Dermis blood vessel endothelial cell (primary cell): ENCODE measurements at regions not wholly inside any gene's neighbourhood (a gene's known extent, or its start where the extent isn't known, plus 50 kb on each side); places are given as distances from the start of the nearest gene placed in this dataset.

ENCODE experiments used
- DNase-seq: peaks from one replicate; pipeline ENCODE4 v3.0.0; 2010

DNA sequence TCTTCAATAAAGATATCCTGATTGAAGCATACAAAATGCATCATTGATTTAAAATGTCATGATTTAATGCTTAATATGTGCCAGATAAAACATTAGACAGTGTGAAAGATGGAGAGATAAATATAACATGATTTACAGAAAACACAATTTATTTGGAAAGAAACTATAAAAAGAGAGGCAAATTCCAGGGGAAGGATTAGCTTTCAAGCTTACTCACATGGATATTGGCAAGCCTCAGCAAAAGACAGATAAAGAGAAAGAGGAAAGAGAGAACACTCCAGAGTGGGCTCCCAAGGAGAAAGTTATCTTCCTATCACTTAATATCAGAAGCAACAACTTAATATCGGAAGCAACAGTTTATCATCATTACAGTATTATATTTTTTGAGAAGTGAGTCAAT lies 1036.5 kb downstream of the SQOR start:
- DNase-seq: no peak

DNA sequence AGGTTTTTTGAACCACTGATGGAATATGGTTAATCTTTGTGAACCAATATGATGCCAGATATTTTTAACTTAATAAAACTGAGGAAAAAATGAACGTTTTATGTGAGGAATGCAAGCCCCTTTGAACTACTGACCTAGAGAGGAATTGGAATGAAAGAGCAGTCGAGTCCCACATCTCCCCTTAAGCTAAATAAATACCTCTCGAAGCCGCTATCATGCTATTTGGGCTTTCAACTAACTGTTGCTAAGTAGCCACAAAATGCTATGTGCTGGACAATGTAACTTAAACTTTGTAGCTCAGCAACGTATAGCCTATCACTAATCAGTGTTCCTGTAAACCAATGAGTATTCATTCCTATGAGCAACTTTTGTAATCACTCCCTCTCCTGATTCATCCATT lies 1037.2 kb downstream of the SQOR start:
- DNase-seq: no peak

DNA sequence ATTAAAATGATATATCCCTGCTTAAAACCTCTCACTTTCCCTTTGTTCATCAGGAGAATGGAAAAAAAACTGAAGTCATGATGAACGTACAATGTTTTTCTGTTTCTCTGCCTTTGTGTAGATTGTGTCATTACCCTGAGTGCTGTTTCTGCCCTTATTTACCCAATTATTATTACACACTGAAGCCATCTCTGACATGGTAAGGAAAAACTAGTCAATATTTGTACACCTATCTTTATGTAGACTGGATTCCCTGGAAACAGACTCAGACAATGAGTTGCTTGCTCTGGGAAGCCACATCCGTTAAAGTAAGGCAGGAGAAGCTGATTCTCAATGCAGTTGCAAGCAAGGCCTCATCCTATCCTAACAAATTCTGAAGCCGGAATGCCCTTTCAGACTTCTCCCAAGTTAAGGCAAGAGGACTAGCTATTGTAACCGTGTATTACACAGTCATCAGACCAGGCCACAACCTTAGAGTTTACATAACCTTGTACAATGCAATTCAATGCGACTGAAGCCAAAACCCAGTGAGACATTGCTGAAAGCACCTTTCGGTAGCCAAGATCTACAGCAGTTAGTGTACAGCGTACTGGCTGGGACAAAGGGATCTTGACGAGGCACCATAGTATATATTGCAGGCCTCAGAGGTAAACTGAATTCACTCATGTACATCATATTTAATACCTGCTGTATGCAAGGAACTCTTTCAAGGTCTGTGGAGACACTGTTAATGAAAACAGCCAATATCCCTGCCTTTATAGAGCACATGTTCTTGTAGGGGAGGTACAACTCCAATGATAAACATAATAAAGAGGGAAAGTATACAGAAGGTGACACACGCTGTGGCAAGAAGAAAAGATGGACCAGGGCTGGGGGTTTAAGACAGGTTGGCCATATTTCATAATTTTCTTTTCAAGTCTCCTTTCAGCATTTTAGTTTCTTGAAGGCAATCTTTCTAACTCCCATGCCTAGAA lies 1040.8 kb upstream of the SEMA6D start:
- DNase-seq: no peak

- no peak for DNase-seq
These were observed 1039.8 kb upstream of the SEMA6D start for GRCh38 chr15:46677491-46677890.

DNA sequence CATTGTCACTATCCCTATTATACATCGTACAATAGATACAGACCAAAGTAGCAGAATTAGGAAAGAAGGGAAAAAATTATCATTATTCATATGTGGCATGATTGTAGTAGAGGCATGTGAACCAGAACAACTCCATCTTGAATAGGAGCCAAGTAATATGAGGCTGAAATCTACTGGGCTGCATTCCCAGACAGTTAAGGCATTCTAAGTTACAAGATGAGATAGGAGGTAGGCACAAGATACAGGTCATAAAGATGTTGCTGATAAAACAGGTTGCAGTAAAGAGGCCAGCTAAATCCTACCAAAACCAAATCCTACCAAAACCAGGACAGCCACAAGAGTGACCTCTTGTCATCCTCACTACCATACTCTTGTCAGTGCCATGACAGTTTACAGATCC lies 1035.4 kb upstream of the SEMA6D start:
- DNase-seq: no peak

DNA sequence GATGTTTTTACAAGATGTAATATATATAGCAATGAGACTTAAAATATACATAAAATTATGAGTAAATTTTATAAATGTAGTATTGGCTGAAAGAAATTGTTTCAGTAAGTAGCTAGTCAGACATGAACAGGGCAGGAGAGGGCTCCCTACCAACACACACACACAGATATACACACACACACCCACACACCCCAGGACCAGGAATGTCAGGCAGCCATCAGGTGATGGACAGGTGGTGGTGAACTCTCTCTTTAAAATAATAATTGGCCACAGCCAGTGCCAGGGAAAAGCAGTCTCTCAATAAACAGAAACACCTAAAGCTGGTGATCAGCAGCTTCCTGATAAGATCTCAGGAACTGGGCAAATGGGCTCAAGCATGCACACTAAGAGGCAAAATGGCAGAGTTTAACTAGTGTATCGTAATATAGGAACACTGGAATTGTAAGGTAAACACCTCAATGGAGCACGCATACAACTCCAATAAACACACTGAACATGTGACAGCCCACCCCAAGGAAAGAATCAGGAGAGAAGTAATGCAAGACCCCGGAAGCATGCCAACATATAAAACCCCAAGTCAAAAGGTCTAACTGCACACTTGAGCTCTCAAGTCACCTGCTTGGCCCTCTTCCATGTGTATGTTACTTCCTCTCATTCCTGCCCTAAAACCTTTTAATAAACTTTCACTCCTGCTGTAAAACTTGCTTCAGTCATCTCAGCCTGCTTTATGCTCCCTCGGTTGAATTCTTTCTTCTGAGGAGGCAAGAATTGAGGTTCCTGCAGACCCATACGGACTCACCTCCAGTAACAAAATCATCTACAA lies 1034.1 kb upstream of the SEMA6D start:
- no peak for DNase-seq

DNA sequence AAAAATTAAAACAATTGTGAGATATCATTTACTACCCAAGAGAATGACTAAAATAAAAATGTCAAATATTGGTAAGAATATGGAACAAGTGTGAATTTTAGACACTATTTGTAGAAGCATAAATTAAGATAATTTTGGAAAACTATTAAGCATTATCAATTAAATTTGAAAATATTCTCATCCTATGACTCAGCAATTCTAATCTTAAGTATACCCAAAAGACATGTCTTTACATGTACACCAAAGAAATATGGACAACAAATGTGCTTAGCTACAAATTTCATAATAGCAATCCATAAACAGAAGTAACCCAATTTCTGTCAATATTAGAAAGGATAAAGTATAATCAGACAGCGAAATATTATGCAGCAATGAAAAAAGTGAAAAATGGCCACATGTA lies 1032.2 kb upstream of the SEMA6D start:
- DNase-seq: no peak

DNA sequence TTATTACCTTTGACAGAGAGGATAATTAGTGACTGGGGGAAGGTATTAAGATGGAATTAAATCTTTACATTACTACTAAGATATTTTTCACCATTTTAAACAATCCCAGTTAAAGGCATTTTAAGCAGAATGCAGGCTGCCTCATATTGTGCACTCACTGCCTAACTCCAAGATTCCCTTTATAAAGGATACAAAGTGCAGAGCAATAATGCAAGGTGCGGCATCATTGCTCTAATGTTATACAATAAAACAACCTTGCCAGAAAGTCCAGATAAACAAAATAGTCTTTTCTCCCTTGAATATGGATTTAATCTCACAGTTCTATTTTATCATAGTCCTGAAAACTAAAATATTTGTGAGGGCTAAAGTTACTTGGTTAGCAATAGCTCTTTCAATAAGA lies 1031.6 kb upstream of the SEMA6D start:
- no peak for DNase-seq

DNA sequence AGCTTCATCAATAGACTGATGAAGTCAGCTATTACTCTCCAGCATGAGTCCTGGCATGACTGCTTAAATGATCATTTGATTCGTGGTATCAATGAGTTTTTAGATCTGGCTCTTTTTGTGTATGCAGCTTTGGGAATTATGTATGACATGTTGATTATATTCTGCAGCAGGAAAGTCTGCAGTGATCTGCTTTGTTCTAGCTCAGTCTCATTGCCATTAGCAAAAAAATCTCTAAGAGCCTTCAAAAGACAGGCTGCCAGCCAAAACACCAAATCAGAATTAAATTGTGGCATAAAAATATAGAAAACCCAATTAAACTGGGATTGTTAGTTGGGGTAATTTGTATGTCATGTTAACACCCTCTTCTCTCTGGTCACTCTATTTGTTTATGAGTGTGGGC lies 1021.0 kb upstream of the SEMA6D start:
- DNase-seq: no peak

DNA sequence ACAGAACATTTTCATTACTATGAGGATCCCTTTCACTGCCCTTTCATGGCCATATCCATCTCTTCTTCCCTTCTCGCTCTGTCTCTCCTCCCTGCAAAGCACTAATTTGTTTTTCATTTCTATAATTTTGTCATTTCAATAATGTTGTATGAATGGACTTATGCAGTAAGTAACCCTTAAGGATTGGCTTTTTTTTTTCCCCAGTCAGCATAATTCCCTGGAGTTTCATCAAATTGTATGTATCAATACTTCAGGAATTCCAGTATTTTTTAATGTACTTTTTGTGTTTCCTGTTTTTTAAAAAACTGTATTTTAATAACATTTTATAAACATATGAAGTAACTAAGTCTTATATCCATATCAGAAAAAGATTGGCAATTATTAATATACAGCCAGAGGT lies 1016.0 kb upstream of the SEMA6D start:
- DNase-seq: no peak

DNA sequence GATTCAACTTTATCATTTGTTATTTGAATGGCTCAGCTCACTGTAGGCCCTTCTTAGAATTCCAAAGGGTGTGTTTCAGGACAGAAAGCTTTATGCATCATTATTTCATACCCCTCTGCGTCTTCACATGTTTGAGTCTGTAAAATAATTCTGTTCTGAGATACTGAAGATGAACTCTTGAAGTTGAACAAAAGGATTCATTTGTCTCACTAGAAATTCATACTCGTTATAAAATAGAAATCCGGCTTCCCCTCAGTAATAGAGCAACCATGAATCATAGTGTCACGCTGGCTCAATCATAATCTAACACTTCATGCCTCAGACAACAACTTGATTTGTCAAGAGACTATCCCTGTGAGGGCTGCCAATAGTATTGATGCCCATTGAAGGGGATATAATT lies 1015.4 kb upstream of the SEMA6D start:
- no peak for DNase-seq

DNA sequence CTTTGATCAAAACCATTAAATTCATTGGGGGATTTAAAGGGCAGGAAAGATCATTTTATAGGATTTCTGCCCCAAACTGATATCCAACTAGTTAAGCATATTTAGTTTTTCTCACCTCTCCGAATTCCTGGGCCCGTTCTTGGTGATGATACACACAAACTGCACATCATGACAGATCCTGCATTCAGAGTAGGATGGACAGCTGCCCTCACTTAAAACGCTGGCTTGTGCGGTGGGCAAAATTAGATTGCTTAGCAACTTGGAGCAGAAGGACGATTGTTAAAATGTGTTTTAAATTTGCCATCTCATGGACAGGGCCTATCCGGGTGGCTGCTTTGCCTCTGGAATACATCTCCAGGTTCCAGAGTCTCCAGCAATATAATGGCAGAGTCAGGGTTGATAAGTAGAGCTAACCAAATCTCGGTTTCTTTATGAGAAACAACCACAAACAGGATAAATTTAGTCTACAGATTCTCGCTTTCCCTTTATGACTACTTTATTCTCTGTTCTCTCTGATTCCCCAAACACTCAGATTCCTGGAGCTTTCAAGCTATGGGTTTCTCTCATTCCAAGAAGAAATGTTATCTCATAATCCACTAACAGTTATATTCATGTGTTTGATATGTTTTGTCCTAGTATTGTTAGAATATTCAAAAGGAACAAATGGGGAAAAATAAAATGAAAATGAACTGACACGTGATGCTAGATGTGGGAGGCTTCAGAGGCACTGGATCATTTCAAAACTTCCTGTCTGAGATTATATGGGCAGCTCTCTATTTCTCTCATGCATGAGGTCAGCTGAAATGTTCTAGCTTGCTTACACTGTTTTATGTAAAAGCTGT lies 1014.1 kb upstream of the SEMA6D start:
- DNase-seq: no peak

- no peak for DNase-seq
These were observed 1013.3 kb upstream of the SEMA6D start for GRCh38 chr15:46703871-46704637.

DNA sequence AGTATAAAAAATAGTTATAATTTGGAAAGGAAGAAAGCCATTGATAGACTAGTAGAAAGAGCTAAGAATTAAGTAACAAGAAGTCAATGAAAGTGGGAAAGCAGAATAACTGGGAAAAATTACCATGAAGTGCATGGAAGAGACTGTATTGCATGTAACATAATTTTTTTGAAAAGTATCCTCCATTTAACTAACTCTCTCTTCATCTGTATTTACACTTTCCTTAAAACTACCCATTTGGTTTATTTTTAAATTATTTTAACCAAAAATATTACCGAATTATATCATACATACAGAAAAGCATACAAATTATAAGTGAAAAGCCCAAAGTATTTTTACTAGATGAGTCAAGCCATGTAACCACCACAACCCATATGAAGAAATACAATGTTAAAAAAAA lies 1009.9 kb upstream of the SEMA6D start:
- DNase-seq: no peak

- no peak for DNase-seq
These were observed 1009.1 kb upstream of the SEMA6D start for GRCh38 chr15:46708226-46708625.

DNA sequence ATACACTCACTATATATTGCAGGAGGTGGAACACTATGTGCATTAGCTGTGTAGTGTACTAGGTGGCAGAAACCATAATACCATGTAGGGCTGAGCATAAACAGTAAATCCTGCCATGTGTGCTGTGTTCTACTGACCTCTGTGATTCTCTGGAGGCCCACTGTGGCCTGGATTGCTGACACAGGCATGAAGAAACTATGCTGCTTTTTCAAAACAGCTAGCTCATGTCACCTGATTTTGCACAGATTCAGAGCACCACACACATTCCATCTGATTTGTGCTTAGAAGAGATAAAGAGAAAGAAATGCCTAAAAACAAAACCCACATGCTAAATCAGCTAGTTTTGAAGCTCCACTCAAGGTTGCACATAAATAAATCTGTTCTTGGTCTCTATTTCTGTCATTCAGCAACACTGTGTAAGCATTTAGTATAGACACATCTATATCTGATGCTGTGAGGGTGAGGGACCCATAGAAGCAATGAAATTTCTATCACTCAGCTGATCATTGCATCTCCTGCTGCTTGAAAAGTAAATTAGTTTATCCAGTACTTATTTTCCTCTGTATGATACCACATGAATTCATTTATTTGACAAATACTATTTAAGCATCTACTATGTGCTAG lies 1007.7 kb upstream of the SEMA6D start:
- no peak for DNase-seq

DNA sequence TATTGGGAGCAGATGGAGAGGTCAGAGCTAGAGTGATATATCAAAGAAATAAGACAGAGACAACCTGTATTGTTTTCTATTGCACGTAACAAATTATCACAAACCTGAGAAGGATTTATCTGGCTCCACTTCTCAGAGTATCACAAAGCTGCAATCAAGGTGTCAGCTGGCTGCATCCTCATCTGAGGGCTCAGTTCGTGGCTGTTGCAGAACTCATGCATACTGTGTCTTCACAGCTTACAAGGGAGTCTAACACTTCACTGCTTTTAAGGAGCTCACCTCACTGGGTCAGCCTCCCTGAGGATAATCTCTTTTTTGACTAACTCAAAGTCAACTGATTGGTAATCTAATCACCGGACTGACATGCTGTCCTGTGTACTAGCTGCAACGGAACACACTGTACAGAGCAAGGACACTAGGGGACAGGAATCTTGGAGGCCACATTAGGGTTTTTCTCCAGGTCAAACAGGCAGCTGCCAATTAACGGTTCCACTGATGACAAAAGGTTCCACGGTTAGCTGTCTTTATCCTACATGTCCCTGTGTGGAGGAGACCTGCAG lies 1006.8 kb upstream of the SEMA6D start:
- no peak for DNase-seq

DNA sequence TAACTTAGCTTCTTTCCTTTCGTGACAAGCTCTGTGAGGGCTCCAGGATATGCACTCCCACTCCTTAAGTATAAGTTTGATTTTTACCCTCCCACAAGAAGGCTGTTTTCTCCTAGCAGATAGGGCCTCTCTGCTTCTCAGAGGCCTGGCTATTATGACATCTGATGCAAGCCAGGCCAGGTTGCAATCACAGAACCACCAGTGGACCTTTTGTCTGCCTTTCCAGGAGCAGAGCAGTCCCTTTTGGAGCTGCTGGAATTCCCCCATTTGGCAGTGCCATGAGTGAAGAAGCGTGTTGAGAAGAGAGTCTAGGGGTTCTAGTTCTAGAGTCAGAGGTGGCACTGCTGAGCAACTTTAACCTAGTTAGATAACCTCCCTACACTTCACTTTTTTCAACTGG lies 1004.3 kb upstream of the SEMA6D start:
- DNase-seq: no peak

GRCh38 chr15:46714950-46715349 lies 1002.4 kb upstream of the SEMA6D start:
- no peak for DNase-seq

DNA sequence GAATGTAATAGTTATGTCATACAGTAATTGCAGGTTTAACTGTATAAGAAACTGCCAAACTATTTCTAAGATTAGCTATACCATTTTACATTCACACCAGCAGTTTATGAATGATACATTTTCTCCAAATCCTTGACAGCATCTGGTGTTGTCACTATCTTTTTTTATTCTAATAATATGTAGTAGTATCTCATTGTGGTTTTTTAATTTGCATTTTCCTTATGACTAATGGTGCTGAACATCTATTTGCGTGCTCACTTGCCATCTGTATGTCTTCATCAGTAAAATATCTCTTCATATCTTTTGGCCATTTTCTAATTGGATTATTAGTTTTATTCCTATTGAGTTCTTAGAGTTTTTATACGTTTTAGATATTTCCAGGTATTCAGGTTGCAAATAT lies 994.0 kb upstream of the SEMA6D start:
- DNase-seq: no peak

GRCh38 chr15:46732060-46732459 lies 985.2 kb upstream of the SEMA6D start:
- DNase-seq: no peak
